GM18519 (cell line): ENCODE measurements at regions not wholly inside any gene's neighbourhood (a gene's known extent, or its start where the extent isn't known, plus 50 kb on each side); places are given as distances from the start of the nearest gene placed in this dataset.
A peak's percentile ranks its signal among the peaks of the same experiment; 100 is the strongest.

Source experiments
- ATAC-seq: cut with Tn5 transposase; IDR thresholded peaks from one replicate; pipeline ENCODE4 v1.9.1; 2021; ENCODE audit warnings: mild to moderate bottlenecking, moderate library complexity; ENCODE audit not compliant: unreplicated experiment, low FRiP score

- ATAC-seq, result no peak
These were observed 235.6 kb upstream of the JADE1 start for GRCh38 chr4:128573781-128574508.

GRCh38 chr4:128572778-128573241 lies 236.7 kb upstream of the JADE1 start:
- no peak for ATAC-seq

GRCh38 chr4:128571747-128572146 lies 237.8 kb upstream of the JADE1 start:
- no peak for ATAC-seq

- ATAC-seq, result no peak
These were observed 239.0 kb upstream of the JADE1 start for GRCh38 chr4:128570387-128570975.

- no peak for ATAC-seq
These were observed 242.8 kb upstream of the JADE1 start for GRCh38 chr4:128566693-128567092.

GRCh38 chr4:128565565-128566186 lies 243.8 kb upstream of the JADE1 start:
- ATAC-seq, result no peak

- ATAC-seq, result no peak
These were observed 244.4 kb upstream of the JADE1 start for GRCh38 chr4:128565054-128565453.

- ATAC-seq, result no peak
These were observed 245.3 kb upstream of the JADE1 start for GRCh38 chr4:128564081-128564630.

- no peak for ATAC-seq
These were observed 248.6 kb upstream of the JADE1 start for GRCh38 chr4:128560754-128561495.

- ATAC-seq, result no peak
These were observed 250.4 kb upstream of the JADE1 start for GRCh38 chr4:128558896-128559679.

- ATAC-seq, result no peak
These were observed 252.7 kb upstream of the JADE1 start for GRCh38 chr4:128556756-128557155.

- ATAC-seq, result no peak
These were observed 255.6 kb upstream of the JADE1 start for GRCh38 chr4:128553686-128554515.

- no peak for ATAC-seq
These were observed 257.0 kb upstream of the JADE1 start for GRCh38 chr4:128552586-128552907.

- ATAC-seq, result no peak
These were observed 258.2 kb upstream of the JADE1 start for GRCh38 chr4:128551280-128551679.

- ATAC-seq, result peak; percentile 32
These were observed 259.4 kb upstream of the JADE1 start for GRCh38 chr4:128550060-128550459.

- ATAC-seq, result no peak
These were observed 259.9 kb upstream of the JADE1 start for GRCh38 chr4:128549636-128550035.

GRCh38 chr4:128548381-128548780 lies 260.8 kb upstream of the PGRMC2 start:
- no peak for ATAC-seq

- ATAC-seq, result no peak
These were observed 256.7 kb upstream of the PGRMC2 start for GRCh38 chr4:128544272-128544671.

GRCh38 chr4:128543696-128544095 lies 256.1 kb upstream of the PGRMC2 start:
- ATAC-seq, result no peak
